Activated T-cell treated with anti-CD3 and anti-CD28 coated beads, Interleukin-2, amount 50 U/mL, for 48 hours (primary cell): ENCODE measurements at regions not wholly inside any gene's neighbourhood (a gene's known extent, or its start where the extent isn't known, plus 50 kb on each side); places are given as distances from the start of the nearest gene placed in this dataset.

ENCODE experiments used
- DNase-seq, 2 experiments: peaks; one replicate each; pipeline ENCODE4 v3.0.0-alpha.2; 2020

- no peak for DNase-seq
Observed at GRCh38 chr12:114996382-114996781, 312.4 kb upstream of the TBX3 start.

DNA sequence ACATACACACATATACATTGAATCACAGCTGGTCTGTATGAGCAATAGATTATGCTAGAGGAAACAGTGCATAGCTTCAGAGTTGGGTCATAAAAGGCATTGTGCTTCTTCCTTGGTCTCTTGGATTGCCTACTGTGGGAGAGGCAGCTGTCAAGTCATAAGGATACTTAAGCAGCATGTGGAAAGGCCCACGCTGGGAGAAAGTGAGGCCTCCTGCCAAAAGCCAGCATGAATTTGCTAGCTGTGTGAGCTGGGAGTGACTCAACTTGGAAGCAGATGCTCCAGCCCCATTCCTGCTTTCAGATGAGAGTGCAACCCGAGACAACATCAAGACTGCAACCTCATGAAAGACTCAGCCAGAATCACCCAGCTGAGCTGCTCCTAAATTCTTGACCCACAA is 311.9 kb upstream of the TBX3 start:
- no peak for DNase-seq

DNA sequence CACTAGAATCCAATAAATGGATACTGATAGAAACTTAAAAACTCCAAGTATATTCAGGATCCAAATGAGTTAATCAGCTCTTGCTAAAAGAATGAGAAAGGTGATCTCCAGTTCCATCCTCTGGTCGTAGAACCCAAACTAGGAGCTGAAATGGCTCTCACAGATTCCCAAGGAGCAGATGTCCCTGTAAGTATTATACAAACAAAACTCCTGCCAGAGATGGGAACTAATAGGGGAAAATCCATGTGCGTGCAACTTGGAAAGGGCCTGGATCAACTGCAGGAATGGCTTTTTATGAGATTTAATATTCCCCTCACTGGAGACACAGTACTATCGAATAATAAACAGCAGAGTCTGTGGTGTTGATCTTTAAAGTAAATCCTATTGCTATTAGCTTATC is 309.2 kb upstream of the TBX3 start:
- no peak for DNase-seq

GRCh38 chr12:114992443-114992842 is 308.5 kb upstream of the TBX3 start:
- no peak for DNase-seq

GRCh38 chr12:114990381-114990780 is 306.4 kb upstream of the TBX3 start:
- no peak for DNase-seq

DNA sequence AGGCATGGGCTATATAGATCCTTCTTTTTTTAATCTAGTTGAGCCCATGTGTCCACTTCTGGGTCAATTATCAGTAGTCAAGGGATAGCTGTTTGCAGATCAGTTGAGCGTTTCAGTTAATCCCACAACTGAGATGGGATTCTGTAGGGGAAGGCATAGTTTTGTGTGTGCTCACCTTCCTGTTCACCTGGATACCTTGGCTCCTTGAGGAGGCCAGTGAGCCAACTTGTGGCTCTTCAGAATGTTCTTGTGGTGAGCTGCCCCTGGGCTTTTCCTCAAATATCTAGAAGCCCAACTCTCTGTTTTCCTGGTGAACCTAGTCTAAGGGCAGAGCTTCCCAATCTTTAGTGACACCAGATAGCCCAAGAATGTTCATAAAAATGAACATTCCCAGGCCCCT is 302.9 kb upstream of the TBX3 start:
- no peak for DNase-seq

GRCh38 chr12:114986178-114986714 is 302.3 kb upstream of the TBX3 start:
- DNase-seq, result no peak

GRCh38 chr12:114984634-114985061 is 300.7 kb upstream of the TBX3 start:
- DNase-seq, result no peak

DNA sequence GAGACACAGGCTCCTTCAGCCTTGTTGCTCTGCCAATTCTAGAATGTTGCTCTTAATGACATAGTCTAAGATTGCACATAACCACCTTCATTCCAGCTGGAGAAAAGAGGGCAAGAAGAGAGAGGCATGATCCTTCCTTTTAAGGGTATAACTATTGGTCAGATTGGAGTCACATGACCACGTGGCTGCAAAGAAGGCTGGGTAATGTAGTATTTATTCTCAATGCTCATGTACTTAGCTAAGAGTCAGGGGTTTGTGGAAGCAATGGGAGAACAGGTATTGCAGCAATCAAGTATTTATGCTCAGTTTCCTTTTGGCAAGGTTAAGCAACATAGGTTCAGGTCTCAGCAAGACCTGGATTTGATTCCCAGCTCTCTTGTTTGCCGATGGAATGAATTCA is 298.8 kb upstream of the TBX3 start:
- DNase-seq, result no peak

DNA sequence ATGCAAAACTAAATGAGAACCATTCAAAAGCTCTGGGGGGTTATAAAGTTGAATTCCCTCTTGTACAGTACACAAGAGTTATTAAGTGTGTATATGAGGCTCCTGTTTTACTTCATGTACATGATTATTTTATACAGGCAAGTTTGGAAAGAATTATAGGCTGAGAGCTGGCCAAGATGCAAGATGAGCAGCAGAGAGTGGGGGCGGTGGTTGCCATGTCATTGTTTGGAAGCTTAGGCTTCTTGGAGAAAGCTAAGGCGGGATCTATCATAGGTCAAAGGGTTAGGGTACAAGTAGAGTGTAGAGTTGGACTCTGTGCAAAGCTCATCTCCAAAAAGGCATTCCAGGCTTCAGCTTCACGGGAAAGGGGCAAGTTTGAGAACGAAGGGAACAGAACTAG is 297.1 kb upstream of the TBX3 start:
- DNase-seq, result no peak

GRCh38 chr12:114976959-114977358 is 293.0 kb upstream of the TBX3 start:
- no peak for DNase-seq

DNA sequence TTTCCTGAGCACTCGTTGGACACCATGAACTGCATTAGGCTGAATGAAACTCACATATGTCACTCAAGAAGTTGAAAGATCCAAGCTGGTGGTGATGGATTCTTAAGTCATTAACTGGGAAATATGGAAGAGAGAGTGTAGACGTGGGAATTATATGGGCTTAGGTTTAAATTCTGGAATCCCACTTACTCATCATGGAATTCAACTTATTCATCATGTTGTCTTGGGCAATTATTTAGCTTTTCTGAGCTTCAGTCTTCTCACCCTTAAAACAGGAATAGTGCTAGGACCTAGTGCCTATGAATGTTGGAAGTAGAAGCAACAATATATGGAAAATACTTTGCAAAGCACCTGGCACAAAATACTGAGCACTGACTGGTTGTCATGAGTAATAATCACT is 292.4 kb upstream of the TBX3 start:
- DNase-seq, result no peak

GRCh38 chr12:114975640-114976310 is 291.8 kb upstream of the TBX3 start:
- DNase-seq, result no peak

DNA sequence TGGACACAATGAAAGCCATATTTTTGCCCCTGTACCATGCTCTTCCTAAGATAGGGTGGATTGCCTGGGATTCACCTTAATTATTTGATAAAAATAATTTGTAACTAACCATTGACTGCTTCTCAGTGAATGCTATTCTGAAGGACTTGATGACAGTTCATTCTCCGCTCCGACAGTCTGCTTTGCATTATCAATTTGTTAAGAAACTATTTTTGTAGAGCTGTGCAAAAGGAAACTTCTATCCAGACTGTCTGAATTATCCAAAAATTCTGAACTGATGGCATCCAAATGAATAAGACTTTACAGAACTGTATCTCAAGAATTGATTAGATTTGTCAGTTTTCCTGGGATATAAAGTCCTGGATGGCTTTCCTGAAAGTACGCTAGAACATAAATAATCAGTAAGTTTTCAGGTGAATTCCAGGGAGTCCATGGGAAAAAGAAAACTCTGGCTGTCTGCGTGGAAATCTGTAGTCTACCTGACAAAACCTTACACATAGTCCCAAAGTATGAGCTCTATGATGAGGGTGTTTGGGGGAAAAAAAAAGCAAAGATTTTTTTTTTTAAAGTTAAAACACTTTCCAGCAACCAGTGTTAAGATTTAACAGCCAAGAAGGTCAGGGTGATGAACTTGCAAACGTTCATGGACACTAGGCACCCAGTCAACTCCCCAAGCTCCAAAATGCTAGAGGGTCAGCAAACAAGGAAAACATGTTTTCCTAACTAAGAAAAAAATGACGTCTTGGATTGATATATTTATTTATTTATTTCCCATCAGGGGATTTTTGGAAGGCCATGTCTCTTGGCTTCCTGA is 291.1 kb upstream of the TBX3 start:
- DNase-seq, result no peak

DNA sequence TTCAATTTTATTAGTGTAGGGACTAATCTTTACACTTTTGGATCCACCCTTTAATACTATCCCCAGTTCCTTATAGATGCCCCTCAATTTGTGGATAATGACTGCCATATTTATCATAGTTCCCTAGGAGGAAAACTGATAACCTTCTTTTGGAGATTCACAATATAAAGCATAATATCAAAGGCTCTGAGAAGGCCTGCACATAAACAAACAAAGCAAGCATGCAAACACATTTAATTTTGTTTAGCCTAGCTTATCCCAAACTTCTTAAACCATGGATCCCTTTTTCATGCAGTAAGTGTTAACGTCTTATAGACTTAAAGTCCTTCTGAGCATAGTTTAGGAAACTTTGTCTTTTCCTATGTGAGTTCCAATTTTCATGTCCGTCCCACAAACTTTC is 290.4 kb upstream of the TBX3 start:
- DNase-seq, result no peak

- DNase-seq, result no peak
Observed at GRCh38 chr12:114968727-114969126, 284.8 kb upstream of the TBX3 start.

GRCh38 chr12:114967151-114967550 is 283.2 kb upstream of the TBX3 start:
- DNase-seq, result no peak

- no peak for DNase-seq
Observed at GRCh38 chr12:114964841-114965240, 280.9 kb upstream of the TBX3 start.

GRCh38 chr12:114963846-114964245 is 279.9 kb upstream of the TBX3 start:
- DNase-seq, result no peak

GRCh38 chr12:114961491-114961890 is 277.5 kb upstream of the TBX3 start:
- DNase-seq, result no peak

GRCh38 chr12:114958538-114958937 is 274.6 kb upstream of the TBX3 start:
- DNase-seq, result no peak

DNA sequence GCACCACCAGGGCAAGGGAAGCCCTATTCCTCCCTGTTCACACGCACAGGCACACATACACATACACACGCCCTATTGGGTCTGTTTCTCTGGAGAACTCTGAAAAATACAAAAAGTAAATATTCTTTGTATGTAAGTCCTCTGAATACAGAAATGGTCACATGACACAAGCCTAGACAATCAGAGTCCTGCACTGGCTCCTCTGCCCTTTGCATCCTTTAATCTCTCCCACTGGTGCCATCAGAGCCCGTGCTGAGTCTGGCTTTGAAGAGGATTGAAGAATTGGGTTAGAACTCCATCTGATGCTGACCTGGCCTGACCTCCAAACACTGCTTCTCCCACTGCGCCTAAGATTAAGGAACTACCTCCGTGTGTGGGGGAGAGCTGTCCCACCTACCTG is 273.2 kb upstream of the TBX3 start:
- DNase-seq, result no peak

DNA sequence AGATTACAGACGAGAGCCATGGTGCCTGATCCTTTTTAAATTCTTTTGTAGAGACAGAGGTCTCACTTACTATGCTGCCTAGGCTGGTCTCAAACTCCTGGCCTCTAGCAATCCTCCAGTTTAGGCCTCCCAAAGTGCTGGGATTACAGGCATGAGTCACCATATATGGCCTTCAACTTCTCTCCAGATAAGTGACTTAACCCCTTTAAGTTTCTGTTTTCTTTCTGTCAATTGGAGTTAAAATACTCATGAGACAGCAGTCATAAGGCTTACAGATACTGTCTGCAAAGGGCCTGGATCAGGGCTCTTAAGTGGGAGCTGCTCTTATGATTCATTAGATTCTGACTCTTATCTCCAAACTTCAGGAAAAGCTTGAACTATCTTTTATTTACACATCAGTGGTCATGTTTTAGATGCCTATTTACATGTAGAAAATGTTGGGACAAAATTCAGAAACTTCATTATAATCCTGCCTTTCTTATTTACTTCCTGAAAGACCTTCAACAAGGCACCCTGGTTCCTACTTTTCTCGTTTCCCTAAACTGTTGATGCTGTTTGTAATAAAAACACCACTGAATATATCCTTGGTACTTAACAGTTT is 271.5 kb upstream of the TBX3 start:
- DNase-seq, result no peak

DNA sequence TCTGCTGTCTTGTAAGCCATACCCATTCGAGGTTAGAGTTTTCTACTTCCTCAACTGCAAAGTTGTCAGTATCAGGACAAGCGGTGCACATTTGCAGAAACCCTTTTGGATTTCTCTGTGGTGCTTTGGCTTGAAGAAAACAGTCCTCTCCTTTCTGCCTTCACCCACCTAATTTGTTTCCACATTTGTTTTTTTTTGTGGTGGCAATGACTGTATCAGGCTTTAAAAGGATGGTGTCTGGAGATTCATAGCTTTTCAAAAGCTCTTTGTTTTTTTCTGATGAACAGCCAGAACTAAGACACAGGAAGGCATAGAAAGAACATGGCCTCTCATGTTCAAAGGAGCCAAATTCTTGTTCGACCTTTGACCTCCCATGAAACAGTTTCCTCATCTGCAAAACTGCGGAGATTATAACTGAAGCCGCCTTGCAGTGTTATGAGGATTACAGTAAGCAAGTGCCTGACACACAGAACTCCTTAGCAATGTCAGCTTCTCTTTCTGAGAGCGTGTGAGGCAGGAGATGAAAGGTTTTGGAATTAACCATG is 270.6 kb upstream of the TBX3 start:
- no peak for DNase-seq
